GM12875 (cell line): ENCODE measurements at regions not wholly inside any gene's neighbourhood (a gene's known extent, or its start where the extent isn't known, plus 50 kb on each side); places are given as distances from the start of the nearest gene placed in this dataset.

Experiments
- H3K4me3 ChIP-seq: one replicate; pipeline ENCODE4 v1.5.1; 2011; ENCODE audit warnings: low read depth, low read length, control low read depth
- TF ChIP-seq, protein P1 (sequence below): IDR thresholded peaks from 2 replicates; pipeline ENCODE4 v1.5.1; 2011; ENCODE audit warnings: low read depth, mild to moderate bottlenecking, control low read depth, inconsistent platforms, low read length, moderate library complexity, borderline replicate concordance; ENCODE audit not compliant: insufficient read depth

- TF ChIP-seq, protein P1, sequence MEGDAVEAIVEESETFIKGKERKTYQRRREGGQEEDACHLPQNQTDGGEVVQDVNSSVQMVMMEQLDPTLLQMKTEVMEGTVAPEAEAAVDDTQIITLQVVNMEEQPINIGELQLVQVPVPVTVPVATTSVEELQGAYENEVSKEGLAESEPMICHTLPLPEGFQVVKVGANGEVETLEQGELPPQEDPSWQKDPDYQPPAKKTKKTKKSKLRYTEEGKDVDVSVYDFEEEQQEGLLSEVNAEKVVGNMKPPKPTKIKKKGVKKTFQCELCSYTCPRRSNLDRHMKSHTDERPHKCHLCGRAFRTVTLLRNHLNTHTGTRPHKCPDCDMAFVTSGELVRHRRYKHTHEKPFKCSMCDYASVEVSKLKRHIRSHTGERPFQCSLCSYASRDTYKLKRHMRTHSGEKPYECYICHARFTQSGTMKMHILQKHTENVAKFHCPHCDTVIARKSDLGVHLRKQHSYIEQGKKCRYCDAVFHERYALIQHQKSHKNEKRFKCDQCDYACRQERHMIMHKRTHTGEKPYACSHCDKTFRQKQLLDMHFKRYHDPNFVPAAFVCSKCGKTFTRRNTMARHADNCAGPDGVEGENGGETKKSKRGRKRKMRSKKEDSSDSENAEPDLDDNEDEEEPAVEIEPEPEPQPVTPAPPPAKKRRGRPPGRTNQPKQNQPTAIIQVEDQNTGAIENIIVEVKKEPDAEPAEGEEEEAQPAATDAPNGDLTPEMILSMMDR = no peak
- H3K4me3 ChIP-seq = no peak overlapping the region
Observed at GRCh38 chr19:28834996-28835395, 378.0 kb downstream of the UQCRFS1 start.

DNA sequence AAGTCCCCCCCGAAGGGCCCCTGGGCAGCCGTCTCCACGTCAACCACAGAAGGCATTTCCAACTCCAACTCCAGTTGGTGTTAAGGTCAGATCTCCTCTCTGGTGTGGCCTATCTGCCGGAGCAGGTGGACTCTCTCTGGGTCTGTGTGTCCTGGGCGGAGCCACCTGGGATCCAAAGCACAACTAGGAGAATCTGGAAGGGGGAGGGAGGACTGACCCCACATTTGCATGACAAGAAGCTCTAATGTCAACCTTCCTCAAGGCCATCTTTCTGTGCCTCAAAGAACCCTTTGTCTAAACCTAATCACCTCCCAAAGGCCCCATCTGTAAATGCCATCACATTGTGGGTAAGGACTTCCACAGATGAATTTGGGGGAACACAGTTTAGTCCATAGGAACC, 381.5 kb downstream of the UQCRFS1 start:
- H3K4me3 ChIP-seq = no peak overlapping the region
- TF ChIP-seq, protein P1 = no peak

DNA sequence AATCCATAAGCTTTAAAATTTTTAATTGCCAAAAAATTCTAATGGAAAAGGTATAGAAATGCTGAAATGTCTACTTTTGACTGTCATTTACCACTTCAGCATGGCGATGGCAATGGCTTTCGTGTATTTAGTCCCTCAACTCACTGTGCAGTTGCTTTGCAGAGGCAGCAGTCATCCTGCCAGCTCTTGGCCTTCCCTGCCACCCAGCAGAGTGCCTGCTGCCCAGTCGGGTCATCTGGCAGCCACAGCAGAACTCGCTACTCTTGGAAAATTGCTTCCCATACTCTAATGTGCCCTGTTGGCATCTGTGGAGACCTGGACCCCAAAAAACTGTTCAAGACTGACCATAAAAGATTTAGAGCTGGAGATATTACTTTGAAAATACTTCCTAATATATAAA, 383.2 kb downstream of the UQCRFS1 start:
- H3K4me3 ChIP-seq = no peak overlapping the region

DNA sequence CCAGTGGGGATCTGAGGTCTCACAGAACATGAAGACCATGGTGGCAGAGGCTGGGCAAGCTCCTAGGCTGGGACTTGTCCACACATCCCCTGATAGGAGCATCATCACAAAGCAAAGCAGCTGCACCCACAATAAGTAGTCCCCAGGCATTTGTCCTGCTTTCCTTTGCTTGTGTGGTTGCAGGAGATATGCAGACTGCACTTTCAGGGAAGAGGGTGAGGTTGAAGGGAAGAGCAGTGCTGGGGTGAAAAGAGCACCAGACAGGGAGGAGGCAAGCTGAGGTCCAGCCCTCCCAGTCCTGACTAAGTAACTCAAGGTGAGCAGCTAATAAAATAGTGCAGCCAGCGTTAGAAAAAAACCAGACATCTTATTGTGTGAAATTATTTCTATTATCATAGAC, 383.6 kb downstream of the UQCRFS1 start:
- TF ChIP-seq, protein P1 = no peak
- no peak overlapping the region for H3K4me3 ChIP-seq

More for the DNA sequence above, 383.2 kb downstream of the UQCRFS1 start:
- TF ChIP-seq, protein P1 = no peak

DNA sequence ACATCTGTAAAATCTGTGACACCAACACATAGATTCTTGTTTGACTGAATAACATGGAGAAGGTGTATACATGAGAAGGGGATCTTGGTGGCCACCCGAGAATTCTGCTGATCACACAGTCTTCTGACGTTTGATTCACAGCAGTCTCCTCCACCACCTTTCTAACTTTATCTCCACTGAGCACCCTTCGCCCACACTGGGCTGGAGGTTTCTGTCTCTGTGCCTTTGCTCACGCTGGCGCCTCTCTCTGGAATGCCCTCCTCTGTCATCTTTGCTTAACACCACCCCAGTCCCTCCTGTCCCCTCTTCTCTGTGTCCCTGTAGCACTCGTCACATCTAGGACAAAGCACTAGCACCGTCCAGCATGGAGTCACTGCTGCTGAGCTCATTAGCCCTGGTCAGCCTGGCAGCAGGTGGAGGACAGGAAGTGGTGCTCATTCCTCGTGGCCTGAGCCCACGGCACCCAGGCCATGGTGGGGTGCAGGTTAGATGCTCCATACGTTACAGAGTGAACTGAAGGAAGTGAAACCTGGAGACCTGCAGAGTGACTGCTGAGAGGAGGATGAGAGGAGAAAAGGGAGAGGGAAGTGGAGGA, 384.6 kb downstream of the UQCRFS1 start:
- TF ChIP-seq, protein P1 = no peak
- no peak overlapping the region for H3K4me3 ChIP-seq

GRCh38 chr19:28827382-28827781, 385.6 kb downstream of the UQCRFS1 start:
- no peak overlapping the region for H3K4me3 ChIP-seq
- TF ChIP-seq, protein P1 = no peak

GRCh38 chr19:28823338-28823961, 389.5 kb downstream of the UQCRFS1 start:
- TF ChIP-seq, protein P1 = no peak
- H3K4me3 ChIP-seq = no peak overlapping the region
